Hepatocyte (in vitro differentiated cells): ENCODE measurements at regions not wholly inside any gene's neighbourhood (a gene's known extent, or its start where the extent isn't known, plus 50 kb on each side); places are given as distances from the start of the nearest gene placed in this dataset.

Experiments used
- CTCF ChIP-seq: fragments of 200-600 bp; sonication (generic); IDR thresholded peaks from 2 replicates; pipeline ENCODE4 v1.5.1; 2016; ENCODE audit warnings: antibody characterized with exemption, mild to moderate bottlenecking; ENCODE audit not compliant: poor library complexity
- EZH2 ChIP-seq: fragments of 200-600 bp; sonication (generic); IDR thresholded peaks from 2 replicates; pipeline ENCODE4 v1.6.1; 2016; ENCODE audit warnings: antibody characterized with exemption, mild to moderate bottlenecking, borderline replicate concordance
- EZH2phosphoT487 ChIP-seq: fragments of 200-600 bp; sonication (generic); IDR thresholded peaks from one replicate; pipeline ENCODE4 v1.6.1; 2018; ENCODE audit warnings: antibody characterized with exemption, mild to moderate bottlenecking, low read depth, moderate library complexity; ENCODE audit not compliant: unreplicated experiment, severe bottlenecking

GRCh38 chr4:156251373-156252065 lies 297.9 kb upstream of the CTSO start:
- no peak for TF ChIP-seq EZH2phosphoT487
- no peak for TF ChIP-seq CTCF
- TF ChIP-seq EZH2, result no peak
